ENCODE measurements at regions not wholly inside any gene's neighbourhood (a gene's known extent, or its start where the extent isn't known, plus 50 kb on each side); places are given as distances from the start of the nearest gene placed in this dataset.

DNA sequence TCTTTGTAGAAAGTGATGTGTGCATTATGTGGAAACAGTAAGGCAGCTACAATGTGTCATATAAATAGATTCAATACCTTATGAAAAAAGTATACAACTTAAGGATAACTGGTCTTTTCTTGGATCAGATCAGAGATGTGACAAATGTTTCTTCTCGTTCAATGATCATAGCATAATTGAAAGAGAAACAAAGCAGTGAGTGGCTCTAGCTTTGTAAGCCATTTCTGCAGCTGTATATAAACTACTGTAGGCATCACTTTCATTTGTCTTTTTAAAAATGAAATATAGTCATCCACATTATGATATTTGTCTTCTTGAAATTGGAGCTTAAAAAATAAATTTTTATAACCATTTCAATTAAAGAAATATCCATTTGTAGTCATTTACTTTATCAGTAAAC, 63.8 kb upstream of the LMO3 start:
- TF ChIP-seq, protein P1, sequence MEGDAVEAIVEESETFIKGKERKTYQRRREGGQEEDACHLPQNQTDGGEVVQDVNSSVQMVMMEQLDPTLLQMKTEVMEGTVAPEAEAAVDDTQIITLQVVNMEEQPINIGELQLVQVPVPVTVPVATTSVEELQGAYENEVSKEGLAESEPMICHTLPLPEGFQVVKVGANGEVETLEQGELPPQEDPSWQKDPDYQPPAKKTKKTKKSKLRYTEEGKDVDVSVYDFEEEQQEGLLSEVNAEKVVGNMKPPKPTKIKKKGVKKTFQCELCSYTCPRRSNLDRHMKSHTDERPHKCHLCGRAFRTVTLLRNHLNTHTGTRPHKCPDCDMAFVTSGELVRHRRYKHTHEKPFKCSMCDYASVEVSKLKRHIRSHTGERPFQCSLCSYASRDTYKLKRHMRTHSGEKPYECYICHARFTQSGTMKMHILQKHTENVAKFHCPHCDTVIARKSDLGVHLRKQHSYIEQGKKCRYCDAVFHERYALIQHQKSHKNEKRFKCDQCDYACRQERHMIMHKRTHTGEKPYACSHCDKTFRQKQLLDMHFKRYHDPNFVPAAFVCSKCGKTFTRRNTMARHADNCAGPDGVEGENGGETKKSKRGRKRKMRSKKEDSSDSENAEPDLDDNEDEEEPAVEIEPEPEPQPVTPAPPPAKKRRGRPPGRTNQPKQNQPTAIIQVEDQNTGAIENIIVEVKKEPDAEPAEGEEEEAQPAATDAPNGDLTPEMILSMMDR (IDR thresholded peaks at IDR 0.05), result no peak
- no peak for TF ChIP-seq POLR2A (IDR thresholded peaks at IDR 0.05)
- no peak for TF ChIP-seq POLR2AphosphoS5 (IDR thresholded peaks at IDR 0.05)

Data from transverse colon (tissue), 4 donors.